Psoas muscle (tissue), 7 donors: ENCODE measurements at regions not wholly inside any gene's neighbourhood (a gene's known extent, or its start where the extent isn't known, plus 50 kb on each side); places are given as distances from the start of the nearest gene placed in this dataset.

Source experiments
- ATAC-seq, 4 donors: fragments of 200-7000 bp; cut with Tn5 transposase; one replicate each; pipeline ENCODE4 v1.9.1; 2020; ENCODE audit warnings: moderate library complexity in 3 of 4, mild to moderate bottlenecking in 2 of 4
- DNase-seq, 2 donors: peaks; one replicate each; pipeline ENCODE4 v3.0.0-alpha.2; 2020
- H3K27ac ChIP-seq: fragments of 200-600 bp; one replicate; pipeline ENCODE4 v1.8.0; 2022
- H3K27me3 ChIP-seq, 3 donors: fragments of 200-600 bp in 1 of 3; one replicate each; pipeline versions ENCODE4 v1.6.1 to v1.8.0; 2013 to 2022; ENCODE audit warnings: low read length in 2 of 3, mild to moderate bottlenecking in 2 of 3, moderate library complexity in 1 of 3; ENCODE audit not compliant: insufficient read depth in 3 of 3
- H3K36me3 ChIP-seq, 2 donors: fragments of 200-600 bp in 1 of 2; one replicate each; pipeline versions ENCODE4 v1.6.1 to v1.8.0; 2013 to 2022; ENCODE audit warnings: low read depth in 1 of 2, mild to moderate bottlenecking in 1 of 2, moderate library complexity in 1 of 2; ENCODE audit not compliant: insufficient read depth in 1 of 2
- H3K4me1 ChIP-seq: fragments of 200-600 bp; one replicate; pipeline ENCODE4 v1.8.0; 2022
- H3K4me3 ChIP-seq: fragments of 200-600 bp; one replicate; pipeline ENCODE4 v1.8.0; 2022; ENCODE audit warnings: mild to moderate bottlenecking
- H3K9me3 ChIP-seq: fragments of 200-600 bp; one replicate; pipeline ENCODE4 v1.8.0; 2022
- WGBS, 3 donors: extraction: QIAGEN DNeasy Blood & Tissue Kit; methylation state at CpG; one replicate each; pipeline versions ENCODE4 v1.1.6 to v1.1.7; 2013; 5-methylcytosine and 5-hydroxymethylcytosine counted together
- intact Hi-C, 2 donors: fragments of 100-400 bp; cut with DNase I; formaldehyde crosslinking; loops; one replicate each; pipeline versions ENCODE4 v1.11.0 to v1.14.2; 2022
- TF ChIP-seq, protein P1 (sequence below): fragments of 200-600 bp; IDR thresholded peaks from one replicate; pipeline ENCODE4 v1.8.0; 2022; ENCODE audit warnings: antibody characterized with exemption
- donor health status: healthy with polysubstance abuse.
- donor health status: DM: no; HTN: no; CAD: no; lungs with moderate emphysema.
- donor health status: Bipolar disorder and iron deficiency.
- donor health status: healthy.
- donor health status: DM: yes; HTN: yes; CAD: no.
- donor health status: DM: no; HTN: no; CAD: no.
- donor health status: DM: yes; HTN: yes; CAD: no.

DNA sequence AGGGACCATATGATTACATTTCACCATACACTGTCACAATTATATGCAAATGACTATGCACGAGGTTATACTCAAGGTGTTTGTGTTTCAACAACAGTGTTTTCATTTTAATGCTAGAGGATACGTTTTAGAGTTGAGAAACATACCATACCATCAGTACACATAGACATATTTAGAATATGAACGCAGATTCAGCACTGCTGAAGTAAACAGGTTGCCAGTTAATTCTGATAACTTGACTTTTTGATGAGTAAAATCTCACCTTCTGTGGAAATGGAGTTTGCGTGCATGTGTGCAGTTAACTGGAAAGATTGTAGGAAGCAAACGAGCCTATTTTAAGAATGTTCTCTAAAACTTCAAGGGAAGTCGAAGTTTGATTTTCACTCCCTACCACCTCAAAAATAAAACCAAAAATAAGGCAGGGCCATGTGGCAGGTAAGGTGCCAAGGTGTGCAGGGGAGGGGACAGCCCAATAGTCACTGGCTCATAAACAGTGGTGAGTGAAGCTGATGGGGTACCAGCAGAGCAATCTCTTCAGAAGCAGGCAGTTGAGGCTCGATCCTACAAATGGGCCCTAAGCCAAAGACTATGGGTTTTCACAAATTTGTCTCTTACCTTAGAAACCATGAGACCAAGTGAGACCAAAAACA, 213.1 kb downstream of the IKZF2 start:
- H3K4me3 ChIP-seq: no peak overlapping the region
- DNase-seq (no peak), ATAC-seq (no peak)
- H3K27ac ChIP-seq: no peak overlapping the region
- H3K4me1 ChIP-seq: peaks cover 33% of the 10 kb centered on the region
- no peaks in the 10 kb centered on the region for H3K27me3 ChIP-seq
- intact Hi-C loops: no loop called here
- TF ChIP-seq, protein P1, sequence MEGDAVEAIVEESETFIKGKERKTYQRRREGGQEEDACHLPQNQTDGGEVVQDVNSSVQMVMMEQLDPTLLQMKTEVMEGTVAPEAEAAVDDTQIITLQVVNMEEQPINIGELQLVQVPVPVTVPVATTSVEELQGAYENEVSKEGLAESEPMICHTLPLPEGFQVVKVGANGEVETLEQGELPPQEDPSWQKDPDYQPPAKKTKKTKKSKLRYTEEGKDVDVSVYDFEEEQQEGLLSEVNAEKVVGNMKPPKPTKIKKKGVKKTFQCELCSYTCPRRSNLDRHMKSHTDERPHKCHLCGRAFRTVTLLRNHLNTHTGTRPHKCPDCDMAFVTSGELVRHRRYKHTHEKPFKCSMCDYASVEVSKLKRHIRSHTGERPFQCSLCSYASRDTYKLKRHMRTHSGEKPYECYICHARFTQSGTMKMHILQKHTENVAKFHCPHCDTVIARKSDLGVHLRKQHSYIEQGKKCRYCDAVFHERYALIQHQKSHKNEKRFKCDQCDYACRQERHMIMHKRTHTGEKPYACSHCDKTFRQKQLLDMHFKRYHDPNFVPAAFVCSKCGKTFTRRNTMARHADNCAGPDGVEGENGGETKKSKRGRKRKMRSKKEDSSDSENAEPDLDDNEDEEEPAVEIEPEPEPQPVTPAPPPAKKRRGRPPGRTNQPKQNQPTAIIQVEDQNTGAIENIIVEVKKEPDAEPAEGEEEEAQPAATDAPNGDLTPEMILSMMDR: no peak
- 88 to 92% (median 88%) methylated on average over 7 of the region's 7 CpGs for WGBS, 3 donors
- no peaks in the 10 kb centered on the region for H3K36me3 ChIP-seq
- H3K9me3 ChIP-seq: no peaks in the 10 kb centered on the region

DNA sequence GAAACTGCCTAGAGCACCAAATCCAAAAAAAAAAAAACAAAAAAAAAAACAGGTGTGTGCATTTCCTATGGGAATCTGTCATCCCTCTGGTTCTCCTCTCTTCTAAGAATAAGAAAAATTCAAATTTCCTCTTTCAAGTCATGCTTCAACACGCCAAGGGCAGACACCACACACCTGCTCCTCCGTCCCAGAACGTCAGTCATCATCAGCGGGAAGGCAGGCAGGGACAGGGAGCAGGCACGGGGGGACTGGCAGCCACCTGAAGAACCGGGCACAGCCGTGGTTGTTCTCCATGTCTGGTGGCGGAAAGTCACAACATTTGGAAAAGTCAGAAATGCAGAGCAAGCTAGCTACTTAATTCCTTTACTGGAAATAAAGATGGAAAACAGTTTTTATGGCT, 214.8 kb downstream of the IKZF2 start:
- TF ChIP-seq, protein P1: no peak
- H3K36me3 ChIP-seq: no peaks in the 10 kb centered on the region
- H3K27me3 ChIP-seq: no peaks in the 10 kb centered on the region
- ATAC-seq (peak in 3 of 4 donors; percentile 73 to 85 (median 76)), DNase-seq (peak in 1 of 2 donors; percentile 54)
- peak overlapping the region; percentile 23 for H3K4me3 ChIP-seq
- H3K4me1 ChIP-seq: peaks cover 25% of the 10 kb centered on the region
- H3K27ac ChIP-seq: no peak overlapping the region
- no peaks in the 10 kb centered on the region for H3K9me3 ChIP-seq
- intact Hi-C loops: no loop called here
- 32 to 44% (median 37%) methylated on average over 8 of the region's 8 CpGs for WGBS, 3 donors

DNA sequence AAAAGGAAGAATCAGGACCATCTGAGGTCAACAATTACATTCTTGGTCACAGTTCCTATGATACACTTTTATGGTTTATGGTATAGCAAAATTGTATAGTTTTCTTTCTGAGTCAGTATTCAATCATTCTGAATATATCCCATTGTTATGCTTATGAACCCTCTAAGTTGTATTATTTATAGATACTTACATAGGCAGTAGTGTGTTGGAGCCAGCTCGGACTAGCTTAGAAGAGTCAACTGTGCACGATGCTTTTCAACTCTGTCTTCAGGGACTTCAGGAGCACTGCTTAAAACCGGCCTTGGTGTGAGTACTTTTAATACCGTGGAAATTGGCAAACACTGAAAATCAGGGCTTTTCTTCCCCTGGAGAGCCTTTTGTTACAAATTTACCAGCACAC, 215.7 kb downstream of the IKZF2 start:
- Histone ChIP-seq H3K9me3 (no peaks in the 10 kb centered on the region), H3K4me3 (no peak overlapping the region), H3K27me3 (no peaks in the 10 kb centered on the region), H3K36me3 (no peaks in the 10 kb centered on the region), H3K27ac (peak overlapping the region; percentile 32), H3K4me1 (peaks cover 19% of the 10 kb centered on the region)
- DNase-seq: no peak
- intact Hi-C loops: no loop called here
- 23 to 33% (median 32%) methylated on average over 4 of the region's 4 CpGs for WGBS, 3 donors
- peak in 3 of 4 donors; percentile 68 to 78 (median 74) for ATAC-seq
- TF ChIP-seq, protein P1: no peak

DNA sequence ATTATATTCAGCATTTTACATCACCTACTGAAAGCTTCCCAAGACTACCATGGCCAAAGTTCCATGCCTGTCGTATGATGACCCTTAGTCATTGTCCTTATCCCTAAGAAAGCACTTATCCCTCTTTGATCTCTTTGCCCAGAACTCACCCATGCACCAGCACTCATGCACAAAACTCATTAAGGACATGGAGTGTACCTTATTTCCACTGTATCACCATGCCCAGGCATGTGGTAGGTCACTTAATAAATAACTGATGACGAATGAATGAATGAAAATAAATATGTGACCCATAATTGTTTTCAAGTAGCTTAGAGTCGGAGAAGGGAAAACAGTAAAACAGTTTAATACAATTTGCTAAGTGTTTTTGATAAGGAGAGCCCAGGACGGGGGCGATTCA, 220.1 kb downstream of the IKZF2 start:
- H3K4me1 ChIP-seq: peaks cover 11% of the 10 kb centered on the region
- H3K9me3 ChIP-seq: no peaks in the 10 kb centered on the region
- H3K4me3 ChIP-seq: no peak overlapping the region
- ATAC-seq (no peak), DNase-seq (no peak)
- H3K27me3 ChIP-seq: no peaks in the 10 kb centered on the region
- WGBS, 3 donors: 87 to 91% (median 89%) methylated on average over 5 of the region's 5 CpGs
- intact Hi-C loops: no loop called here
- H3K36me3 ChIP-seq: no peaks in the 10 kb centered on the region
- TF ChIP-seq, protein P1: no peak
- H3K27ac ChIP-seq: no peak overlapping the region
